ENCODE measurements at regions not wholly inside any gene's neighbourhood (a gene's known extent, or its start where the extent isn't known, plus 50 kb on each side); places are given as distances from the start of the nearest gene placed in this dataset.
"Not testable (repeated sequence)": the region's sequence is repeated elsewhere in the genome, so short reads cannot be mapped to it uniquely, and the experiment has no call there.

DNA sequence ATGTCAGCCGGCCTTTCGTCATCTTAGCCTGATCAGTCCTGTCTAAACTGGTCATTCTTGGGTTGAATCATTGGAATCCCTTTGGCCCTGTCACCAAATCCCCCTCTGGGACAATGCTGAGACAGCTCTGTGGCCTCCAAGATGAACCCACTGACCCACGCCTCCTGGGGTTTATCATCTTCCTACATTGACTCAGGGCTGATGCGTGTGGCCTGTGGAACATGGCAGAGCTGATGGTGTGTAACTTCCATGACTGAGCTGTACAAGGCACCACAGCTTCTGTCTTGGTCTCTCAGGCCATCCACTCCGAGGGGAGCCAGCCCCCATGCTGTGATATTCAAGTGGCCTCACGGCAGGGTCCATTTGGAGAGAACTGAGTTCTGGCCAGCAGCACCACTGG is 150.2 kb downstream of the LAT start:
- not testable (repeated sequence) for TF ChIP-seq CTCF, POLR2A (IDR thresholded peaks at IDR 0.05)
